MG63 (cell line): ENCODE measurements at regions not wholly inside any gene's neighbourhood (a gene's known extent, or its start where the extent isn't known, plus 50 kb on each side); places are given as distances from the start of the nearest gene placed in this dataset.
"Not testable (repeated sequence)": the region's sequence is repeated elsewhere in the genome, so short reads cannot be mapped to it uniquely, and the experiment has no call there.

ENCODE experiments used
- DNase-seq: peaks from one replicate; pipeline ENCODE4 v3.0.0-alpha.2; 2020
- H3K27me3 ChIP-seq: fragments of 250-450 bp; sonication (Bioruptor Pico); 2 replicates; pipeline ENCODE4 v1.5.1; 2020; ENCODE audit warnings: mild to moderate bottlenecking, moderate library complexity
- H3K36me3 ChIP-seq: fragments of 250-450 bp; sonication (Bioruptor Pico); 2 replicates; pipeline ENCODE4 v1.5.1; 2020; ENCODE audit warnings: mild to moderate bottlenecking, moderate library complexity
- H3K4me3 ChIP-seq: fragments of 250-450 bp; sonication (Bioruptor Pico); 2 replicates; pipeline ENCODE4 v1.5.1; 2020; ENCODE audit warnings: mild to moderate bottlenecking, moderate library complexity
- H3K9me3 ChIP-seq: fragments of 250-450 bp; sonication (Bioruptor Pico); 2 replicates; pipeline ENCODE4 v1.5.1; 2020; ENCODE audit warnings: mild to moderate bottlenecking, moderate library complexity

DNA sequence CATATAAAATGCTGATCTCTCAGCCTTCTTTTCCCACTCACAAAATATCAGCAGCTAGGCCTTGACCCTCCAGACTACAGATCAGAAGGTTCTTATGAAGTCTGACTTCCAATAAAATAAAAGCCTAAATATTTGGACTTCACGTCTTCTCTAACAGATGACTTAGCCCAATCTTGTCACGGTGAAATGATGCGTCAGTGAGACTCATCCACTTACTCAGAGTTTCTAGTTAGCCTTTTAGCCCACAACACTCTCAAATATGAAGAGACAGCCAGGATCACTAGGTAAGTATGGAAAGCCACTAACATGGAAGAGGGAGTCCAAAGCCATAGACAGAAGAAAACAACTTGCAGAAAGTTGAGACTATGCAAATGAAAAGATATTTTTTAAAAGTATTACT is 601.2 kb downstream of the PYDC2 start:
- Histone ChIP-seq H3K4me3 (no peak overlapping the region), H3K36me3 (no peaks in the 10 kb centered on the region), H3K9me3 (no peaks in the 10 kb centered on the region), H3K27me3 (no peaks in the 10 kb centered on the region)
- DNase-seq: no peak

- DNase-seq: peak; percentile 87
- H3K9me3 ChIP-seq: no peaks in the 10 kb centered on the region
- H3K4me3 ChIP-seq: peak overlapping the region; percentile 35
- 0 out of 2 replicates have a peak, but pooled peaks cover 2% of the 10 kb centered on the region for H3K27me3 ChIP-seq
- no peaks in the 10 kb centered on the region for H3K36me3 ChIP-seq
Measured at GRCh38 chr3:192063570-192063969, 602.6 kb downstream of the PYDC2 start.

GRCh38 chr3:192064959-192065358 is 604.0 kb downstream of the PYDC2 start:
- no peak for DNase-seq
- 0 out of 2 replicates have a peak, but pooled peaks cover 2% of the 10 kb centered on the region for H3K27me3 ChIP-seq
- no peaks in the 10 kb centered on the region for H3K9me3 ChIP-seq

GRCh38 chr3:192066253-192066652 is 605.3 kb downstream of the PYDC2 start:
- not testable (repeated sequence) for H3K27me3 ChIP-seq, DNase-seq, H3K9me3 ChIP-seq, H3K4me3 ChIP-seq, H3K36me3 ChIP-seq

More at GRCh38 chr3:192064959-192065358, 604.0 kb downstream of the PYDC2 start:
- H3K4me3 ChIP-seq: no peak overlapping the region
- no peaks in the 10 kb centered on the region for H3K36me3 ChIP-seq

DNA sequence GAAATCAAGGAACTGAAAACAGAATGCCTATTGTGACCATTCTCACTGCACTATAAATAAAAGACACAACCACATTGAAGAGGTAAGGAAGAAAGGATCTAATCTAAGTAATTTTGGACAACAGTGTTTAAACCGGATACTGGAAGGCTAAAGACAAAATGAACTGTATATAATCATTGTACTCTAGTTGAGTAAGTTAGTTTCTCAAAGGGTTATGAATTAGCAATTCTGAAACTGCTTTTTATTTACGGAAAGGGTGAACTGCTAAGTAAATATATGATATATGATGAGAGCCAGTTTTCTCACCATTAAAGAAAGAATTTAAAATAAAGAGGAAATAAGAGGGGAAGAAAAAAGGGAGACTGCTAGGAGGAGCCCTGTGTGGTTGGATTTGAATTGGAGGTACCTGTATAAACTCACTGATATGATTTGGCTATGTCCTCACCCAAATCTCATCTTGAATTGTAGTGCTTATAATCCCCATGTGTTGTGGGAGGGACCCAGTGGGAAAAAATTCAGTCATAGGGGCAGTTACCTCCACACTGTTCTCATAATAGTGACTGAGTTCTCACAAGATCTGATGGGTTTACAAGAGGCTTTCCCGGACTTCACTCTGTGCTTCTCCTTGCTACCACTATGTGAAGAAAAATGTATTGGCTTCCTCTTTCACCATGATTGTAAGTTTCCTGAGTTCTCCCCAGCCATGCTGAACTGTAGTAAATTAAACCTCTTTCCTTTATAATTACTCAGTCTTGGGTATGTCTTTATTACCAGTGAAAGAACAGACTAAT is 607.7 kb downstream of the PYDC2 start:
- H3K9me3 ChIP-seq: no peaks in the 10 kb centered on the region
- H3K4me3 ChIP-seq: no peak overlapping the region
- DNase-seq: no peak
- no peaks in the 10 kb centered on the region for H3K36me3 ChIP-seq
- 0 out of 2 replicates have a peak, but pooled peaks cover 2% of the 10 kb centered on the region for H3K27me3 ChIP-seq

- Histone ChIP-seq H3K9me3 (no peaks in the 10 kb centered on the region), H3K27me3 (0 out of 2 replicates have a peak, but pooled peaks cover 5% of the 10 kb centered on the region), H3K36me3 (no peaks in the 10 kb centered on the region), H3K4me3 (no peak overlapping the region)
- DNase-seq: no peak
Measured at GRCh38 chr3:192077795-192078497, 617.0 kb downstream of the PYDC2 start.

DNA sequence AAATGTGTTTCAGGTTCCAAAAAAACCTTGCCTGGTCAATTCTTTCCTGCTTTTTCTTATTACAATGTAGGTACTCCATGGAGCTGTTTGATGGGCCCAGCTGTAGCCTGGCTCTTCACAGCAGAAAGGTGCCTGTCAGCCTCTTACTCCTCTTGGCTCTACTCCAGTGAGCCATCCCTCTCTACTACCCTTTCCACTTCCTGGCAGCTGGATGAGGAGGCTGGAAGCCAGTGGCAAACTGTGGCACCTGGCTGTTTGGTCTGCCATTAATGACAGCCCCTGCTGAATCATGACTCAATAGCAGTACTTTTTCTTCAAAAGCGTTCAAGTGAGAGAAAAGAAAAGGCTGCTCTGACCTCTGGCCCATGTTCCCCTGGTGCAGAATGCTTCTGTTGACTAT is 618.1 kb downstream of the PYDC2 start:
- DNase-seq: no peak
- Histone ChIP-seq H3K9me3 (no peaks in the 10 kb centered on the region), H3K27me3 (0 out of 2 replicates have a peak, but pooled peaks cover 5% of the 10 kb centered on the region), H3K4me3 (no peak overlapping the region), H3K36me3 (no peaks in the 10 kb centered on the region)

- Histone ChIP-seq H3K36me3 (no peaks in the 10 kb centered on the region), H3K4me3 (no peak overlapping the region), H3K9me3 (no peaks in the 10 kb centered on the region), H3K27me3 (0 out of 2 replicates have a peak, but pooled peaks cover 5% of the 10 kb centered on the region)
- no peak for DNase-seq
Measured at GRCh38 chr3:192080336-192080735, 619.4 kb downstream of the PYDC2 start.

DNA sequence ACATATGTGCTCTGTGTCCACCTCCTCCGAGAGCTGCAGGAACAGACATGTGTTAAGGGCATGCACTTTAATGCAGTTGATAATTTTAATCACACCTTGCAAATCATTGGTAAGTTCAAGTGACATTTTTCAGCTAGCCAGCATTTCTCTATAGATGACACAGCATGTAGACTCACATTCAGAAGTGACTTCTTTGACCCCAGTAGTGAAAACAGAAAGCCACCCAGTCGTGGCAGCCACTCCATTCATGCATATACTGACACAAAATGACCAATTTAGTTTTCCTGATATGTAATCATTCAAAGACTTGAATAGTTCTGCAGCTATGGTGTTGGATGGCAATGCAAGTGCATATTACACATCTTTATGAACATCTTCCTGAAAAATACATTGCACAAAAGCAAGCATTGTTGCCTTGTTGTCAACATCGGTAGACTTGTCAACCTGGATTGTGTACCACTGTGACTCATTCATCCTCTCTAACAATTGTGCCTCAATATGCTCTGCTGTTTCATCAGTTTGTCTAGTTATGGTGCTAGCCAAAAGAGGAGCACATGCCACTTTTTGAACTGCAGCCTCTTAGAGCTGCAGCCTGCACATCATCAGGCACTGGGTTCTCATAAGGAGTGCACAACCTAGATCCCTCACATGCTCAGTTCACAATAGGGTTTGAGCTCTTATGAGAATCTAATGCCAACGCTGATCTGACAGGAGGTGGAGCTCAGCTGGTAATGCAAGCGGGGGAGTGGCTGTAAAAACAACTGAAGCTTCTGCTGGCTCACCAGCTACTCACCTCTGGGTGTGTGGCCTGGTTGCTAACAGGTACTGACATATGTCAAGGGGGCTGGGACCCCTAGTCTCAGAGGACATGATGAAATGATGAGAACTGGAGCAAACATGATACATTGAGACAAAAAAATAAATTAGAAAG is 622.0 kb downstream of the PYDC2 start:
- Histone ChIP-seq H3K27me3 (0 out of 2 replicates have a peak, but pooled peaks cover 2% of the 10 kb centered on the region), H3K9me3 (no peaks in the 10 kb centered on the region), H3K4me3 (no peak overlapping the region), H3K36me3 (no peaks in the 10 kb centered on the region)
- DNase-seq: no peak
